GM19238 (cell line): ENCODE measurements at regions not wholly inside any gene's neighbourhood (a gene's known extent, or its start where the extent isn't known, plus 50 kb on each side); places are given as distances from the start of the nearest gene placed in this dataset.
"Not testable (repeated sequence)": the region's sequence is repeated elsewhere in the genome, so short reads cannot be mapped to it uniquely, and the experiment has no call there.

Experiments
- DNase-seq: peaks from one replicate; pipeline ENCODE4 v3.0.0; 2011; ENCODE audit warnings: low spot score; ENCODE audit not compliant: insufficient read length

GRCh38 chr16:86883583-86884389, 305.4 kb downstream of the FOXL1 start:
- DNase-seq, result no peak

GRCh38 chr16:86884390-86884650, 306.0 kb downstream of the FOXL1 start:
- DNase-seq, result no peak

DNA sequence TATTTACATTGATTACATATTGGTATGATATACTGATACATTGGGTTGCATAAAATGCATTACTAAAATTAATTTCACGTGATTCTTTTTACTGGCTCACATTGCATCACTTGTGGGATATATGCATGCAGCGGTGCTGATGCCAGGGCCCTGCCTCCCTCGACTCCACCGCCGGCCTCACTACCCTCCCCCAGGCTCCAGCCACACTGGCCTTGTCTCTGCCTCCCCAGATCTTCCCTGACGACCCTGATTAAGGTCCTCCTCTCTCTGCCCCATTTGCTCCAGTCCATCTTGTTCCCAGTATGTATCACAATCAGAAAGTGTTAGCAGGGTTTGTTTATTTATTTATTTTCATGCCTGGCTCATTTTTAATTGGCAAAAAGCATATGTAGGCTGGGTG, 306.8 kb downstream of the FOXL1 start:
- DNase-seq, result no peak

GRCh38 chr16:86886651-86887050, 308.3 kb downstream of the FOXL1 start:
- DNase-seq, result no peak

DNA sequence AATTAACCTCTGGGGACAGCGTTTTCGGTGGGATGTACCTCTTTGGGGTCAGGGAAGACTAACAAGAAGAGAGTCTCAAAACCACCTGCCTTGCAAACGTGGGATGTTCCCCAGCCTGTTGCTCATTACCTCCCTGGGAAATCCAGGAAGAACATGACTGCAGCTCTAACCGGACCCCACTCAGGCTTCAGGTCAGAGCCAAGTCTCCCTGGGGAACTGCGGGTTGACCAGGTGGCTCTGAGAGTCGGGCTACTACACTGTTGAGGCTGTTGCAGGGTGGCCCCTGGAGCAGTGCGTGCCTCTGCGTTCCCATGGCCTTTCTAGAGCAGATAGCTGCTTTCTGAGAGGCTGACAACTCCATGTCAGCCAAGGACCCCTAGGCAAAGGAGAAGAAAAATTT, 309.1 kb downstream of the FOXL1 start:
- no peak for DNase-seq

DNA sequence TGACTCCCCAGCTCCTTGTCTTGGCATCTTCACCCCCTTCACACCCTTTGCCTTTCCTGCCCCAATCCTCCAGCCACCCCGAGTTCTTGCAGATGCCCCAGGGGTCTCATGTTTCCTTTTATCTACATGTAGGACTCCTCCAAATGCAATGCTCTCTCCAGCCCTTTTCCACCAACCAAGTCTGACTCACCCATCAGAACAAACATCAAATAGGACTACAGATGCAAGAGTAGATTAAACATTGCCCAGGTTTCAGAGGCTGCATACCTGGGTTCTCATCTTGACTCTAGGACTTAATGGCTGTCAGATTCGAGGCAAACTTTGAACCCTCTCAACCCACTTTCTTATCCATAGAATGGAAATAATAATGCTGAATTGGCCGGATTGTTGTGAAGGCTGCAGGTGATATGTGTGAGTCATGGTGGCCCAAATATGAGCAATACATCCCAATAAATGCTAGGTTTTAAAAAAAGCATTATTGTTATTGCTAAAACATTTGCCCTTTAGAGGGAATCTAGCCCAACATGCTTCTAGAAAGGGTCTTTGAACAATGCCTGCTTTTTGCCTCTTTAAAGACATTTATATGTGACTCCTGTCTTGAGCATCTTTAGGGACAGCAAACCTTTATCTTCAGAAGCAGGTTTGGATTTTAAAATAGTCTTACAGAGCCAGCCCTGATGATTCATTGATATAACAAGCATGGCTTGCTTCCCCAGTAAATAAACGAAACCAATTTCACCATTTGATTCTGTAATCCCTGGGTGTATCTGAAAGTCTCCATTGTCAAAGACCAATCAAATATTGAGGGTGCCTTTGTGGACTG, 310.1 kb downstream of the FOXL1 start:
- no peak for DNase-seq

- not testable (repeated sequence) for DNase-seq
Measured at GRCh38 chr16:86889054-86889366, 310.7 kb downstream of the FOXL1 start.

DNA sequence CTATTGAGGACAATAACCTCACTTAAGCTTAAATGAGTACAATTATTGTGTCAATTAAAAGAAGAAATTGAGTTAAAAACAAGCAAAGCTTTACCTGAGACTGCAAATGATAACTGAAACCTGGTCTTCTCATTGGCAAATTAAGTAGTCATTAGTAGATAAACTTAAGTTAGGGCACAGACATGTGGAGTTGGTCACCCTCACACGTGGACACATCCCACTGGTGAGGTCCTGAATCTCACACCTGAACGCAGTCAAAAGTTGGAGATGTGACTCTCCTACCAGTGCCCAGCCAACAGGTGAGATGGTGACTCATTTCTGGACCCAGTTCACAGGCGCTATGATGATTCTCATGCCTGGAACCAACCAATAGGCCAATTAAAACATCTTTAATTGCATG, 311.6 kb downstream of the FOXL1 start:
- DNase-seq, result no peak

- no peak for DNase-seq
Measured at GRCh38 chr16:86891121-86891520, 312.8 kb downstream of the FOXL1 start.

DNA sequence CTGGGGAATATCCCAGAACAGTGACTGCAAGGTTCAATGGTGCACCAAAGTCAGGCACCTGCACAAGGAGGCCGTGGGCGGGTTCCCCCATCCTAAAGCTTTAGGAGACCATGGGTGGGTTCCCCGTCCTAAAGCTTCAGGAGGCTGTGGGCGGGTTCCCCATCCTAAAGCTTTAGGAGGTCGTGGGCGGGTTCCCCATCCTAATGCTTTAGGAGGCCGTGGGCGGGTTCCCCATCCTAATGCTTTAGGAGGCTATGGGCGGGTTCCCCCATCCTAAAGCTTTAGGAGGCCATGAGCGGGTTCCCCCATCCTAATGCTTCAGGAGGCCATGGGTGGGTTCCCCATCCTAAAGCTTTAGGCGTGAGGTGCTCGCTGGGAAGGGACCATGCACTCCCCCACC, 313.3 kb downstream of the FOXL1 start:
- DNase-seq, result no peak

- DNase-seq, result no peak
Measured at GRCh38 chr16:86892509-86892908, 314.2 kb downstream of the FOXL1 start.

DNA sequence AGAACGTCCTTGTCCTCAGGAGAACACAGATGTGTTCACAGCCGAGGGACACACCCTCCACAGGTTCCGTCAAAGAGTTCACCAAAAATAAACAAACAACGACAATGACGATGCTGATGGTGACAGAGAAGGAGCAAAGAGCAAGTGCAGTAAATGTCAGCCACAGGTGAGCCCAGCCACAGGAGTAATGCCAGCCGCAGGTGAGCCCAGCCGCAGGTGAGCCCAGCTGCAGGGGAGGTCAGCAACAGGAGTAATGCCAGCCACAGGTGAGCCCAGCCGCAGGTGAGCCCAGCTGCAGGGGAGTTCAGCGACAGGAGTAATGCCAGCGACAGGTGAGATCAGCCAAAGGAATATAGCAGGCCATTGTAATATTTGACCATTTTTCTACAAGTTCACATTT, 315.2 kb downstream of the FOXL1 start:
- no peak for DNase-seq

DNA sequence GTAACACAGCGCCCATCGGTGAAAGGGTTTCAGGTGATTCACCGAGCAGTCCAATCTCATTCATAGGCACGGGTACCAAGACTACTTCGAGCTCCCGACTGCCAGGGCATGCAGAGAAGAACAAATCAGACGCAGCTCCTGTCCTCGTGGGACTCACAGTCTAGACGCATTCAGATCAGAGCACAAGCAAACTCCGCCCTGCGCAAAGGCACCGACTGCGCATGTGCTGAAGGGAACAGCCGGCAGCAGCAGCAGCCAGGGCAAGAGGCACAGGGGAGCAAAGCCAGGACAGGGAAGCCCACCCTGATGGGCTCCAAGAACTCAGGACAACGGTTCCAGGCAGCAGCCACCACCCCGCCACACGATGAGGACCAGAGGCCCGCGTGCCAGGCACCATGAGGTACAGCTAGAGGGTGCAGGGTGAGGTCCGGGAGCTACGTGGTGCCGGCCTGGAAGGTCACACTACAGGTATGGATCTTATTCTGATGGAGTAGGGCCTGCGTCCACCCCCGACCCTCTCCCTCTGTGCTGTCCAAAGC, 315.7 kb downstream of the FOXL1 start:
- DNase-seq, result no peak

DNA sequence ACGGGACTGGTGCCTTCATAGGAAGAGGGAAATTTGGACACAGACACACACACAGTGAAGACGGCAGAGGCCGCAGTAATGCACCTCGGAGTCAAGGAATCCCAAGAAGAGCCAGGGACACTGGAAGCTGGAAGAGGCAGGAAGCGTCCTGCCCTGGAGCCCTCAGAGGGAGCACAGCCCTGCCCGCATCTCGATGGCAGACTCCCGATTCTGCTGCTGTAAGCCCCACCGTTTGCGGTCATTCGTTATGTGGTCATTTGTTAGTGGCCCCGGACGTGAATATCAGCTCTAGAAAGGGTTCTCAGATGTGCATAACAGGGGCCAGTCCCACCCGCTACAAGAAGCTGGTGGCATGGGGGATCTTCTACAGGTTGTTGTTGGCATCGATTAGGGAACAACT, 316.6 kb downstream of the FOXL1 start:
- DNase-seq, result no peak

- DNase-seq, result no peak
Measured at GRCh38 chr16:86895606-86896005, 317.3 kb downstream of the FOXL1 start.

DNA sequence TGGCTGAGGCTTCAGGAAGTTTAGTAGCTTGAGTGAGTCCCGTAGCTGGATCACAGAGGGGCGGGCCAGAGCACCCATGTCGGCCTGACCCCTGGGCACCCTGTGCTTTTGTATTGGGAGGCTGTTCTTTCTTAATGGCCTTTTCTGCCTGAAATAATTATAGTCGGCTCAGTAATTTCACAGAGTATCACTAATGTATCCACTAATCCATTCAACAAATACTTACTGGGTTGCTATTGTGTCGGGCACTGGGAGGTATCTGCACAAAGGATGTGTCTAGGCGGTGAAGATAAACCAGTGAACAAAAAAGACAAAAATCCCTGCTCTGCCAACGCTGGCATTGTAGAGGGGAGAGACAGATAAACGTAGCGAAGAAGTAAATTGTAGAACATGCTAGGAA, 318.6 kb downstream of the FOXL1 start:
- no peak for DNase-seq

GRCh38 chr16:86897486-86897885, 319.1 kb downstream of the FOXL1 start:
- DNase-seq, result no peak

DNA sequence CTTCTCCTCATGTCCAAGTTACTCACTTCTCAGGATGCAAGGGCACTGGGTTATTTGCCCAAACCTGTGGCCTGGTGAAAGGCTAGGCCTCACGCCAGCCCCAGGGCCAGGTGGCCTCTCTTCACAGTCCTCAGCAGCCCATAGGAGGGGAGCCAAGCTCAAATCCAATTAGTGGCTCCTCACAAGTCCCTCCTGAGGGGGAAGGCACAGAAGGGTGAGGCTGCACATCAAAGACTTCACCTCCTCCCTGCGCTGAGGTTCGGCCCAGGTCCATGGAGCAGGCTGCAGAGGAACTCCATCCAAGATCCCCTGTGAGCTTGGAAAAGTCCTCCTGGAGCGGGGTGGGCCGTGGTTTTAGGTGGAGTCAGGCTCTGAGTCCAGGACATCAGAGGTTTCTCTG, 320.0 kb downstream of the FOXL1 start:
- no peak for DNase-seq

DNA sequence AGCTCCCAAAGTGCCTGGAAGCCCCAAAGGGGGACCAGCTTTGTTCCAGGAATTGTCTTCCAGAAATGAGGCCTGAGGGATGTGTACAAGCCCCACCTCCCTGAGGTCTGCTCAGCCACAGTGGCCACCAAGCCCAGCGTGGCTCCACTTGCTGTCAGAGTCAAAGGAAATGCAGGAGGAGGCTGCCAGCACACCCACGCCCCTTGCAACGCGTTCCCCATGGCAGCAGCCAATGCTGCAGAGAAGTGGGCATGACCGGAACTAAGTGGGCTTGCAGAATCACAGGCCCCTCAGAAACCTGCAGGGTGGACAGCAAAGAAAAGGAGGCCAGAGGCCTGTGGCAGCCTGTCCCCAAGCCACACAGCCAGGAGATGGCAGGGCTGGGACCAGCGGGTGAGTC, 320.8 kb downstream of the FOXL1 start:
- no peak for DNase-seq

- DNase-seq, result no peak
Measured at GRCh38 chr16:86899757-86900156, 321.4 kb downstream of the FOXL1 start.

DNA sequence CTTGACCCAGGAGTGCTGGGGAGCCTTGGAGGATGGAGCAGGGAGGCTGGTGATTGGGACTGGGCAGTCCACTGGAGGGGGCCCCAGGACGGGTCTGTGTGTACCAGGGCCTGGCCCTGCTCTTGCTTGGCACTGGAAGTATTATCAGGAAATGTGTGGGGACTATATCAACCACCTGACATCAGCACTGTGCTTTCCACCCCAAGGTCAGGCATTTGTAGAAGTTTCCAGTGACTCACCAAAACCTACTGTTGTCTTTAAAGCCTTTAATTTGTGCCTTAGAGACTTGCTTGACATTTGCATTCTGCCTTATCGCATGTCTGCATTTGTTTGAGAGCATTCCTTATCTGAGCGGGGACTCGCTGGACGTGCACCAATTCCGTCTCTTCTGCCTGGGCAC, 323.1 kb downstream of the FOXL1 start:
- DNase-seq, result no peak

DNA sequence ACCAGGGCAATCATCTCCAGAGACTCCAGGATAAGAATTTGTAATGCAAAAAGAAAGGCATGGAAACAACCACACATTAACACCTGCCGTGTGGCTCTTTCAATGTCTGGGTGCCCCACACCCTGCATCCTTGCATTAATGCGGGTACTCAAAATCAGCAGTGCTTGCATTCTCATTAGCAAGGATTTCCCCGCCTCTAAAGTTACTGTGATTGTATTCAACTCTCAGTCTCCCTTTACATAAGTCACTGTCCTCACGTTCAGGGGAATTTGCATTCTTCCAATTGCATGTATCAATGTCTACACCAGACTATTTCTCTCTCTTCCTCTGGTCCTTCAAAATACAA, 324.3 kb downstream of the FOXL1 start:
- DNase-seq, result no peak

- DNase-seq, result no peak
Measured at GRCh38 chr16:86903068-86903467, 324.7 kb downstream of the FOXL1 start.
